OCI-M1 (cell line): ENCODE measurements at regions not wholly inside any gene's neighbourhood (a gene's known extent, or its start where the extent isn't known, plus 50 kb on each side); places are given as distances from the start of the nearest gene placed in this dataset.
A peak's percentile ranks its signal among the peaks of the same experiment; 100 is the strongest.

Experiments used
- DNase-seq: peaks from one replicate; lab custom pipeline; 2025; lab: John Stamatoyannopoulos, UW

DNA sequence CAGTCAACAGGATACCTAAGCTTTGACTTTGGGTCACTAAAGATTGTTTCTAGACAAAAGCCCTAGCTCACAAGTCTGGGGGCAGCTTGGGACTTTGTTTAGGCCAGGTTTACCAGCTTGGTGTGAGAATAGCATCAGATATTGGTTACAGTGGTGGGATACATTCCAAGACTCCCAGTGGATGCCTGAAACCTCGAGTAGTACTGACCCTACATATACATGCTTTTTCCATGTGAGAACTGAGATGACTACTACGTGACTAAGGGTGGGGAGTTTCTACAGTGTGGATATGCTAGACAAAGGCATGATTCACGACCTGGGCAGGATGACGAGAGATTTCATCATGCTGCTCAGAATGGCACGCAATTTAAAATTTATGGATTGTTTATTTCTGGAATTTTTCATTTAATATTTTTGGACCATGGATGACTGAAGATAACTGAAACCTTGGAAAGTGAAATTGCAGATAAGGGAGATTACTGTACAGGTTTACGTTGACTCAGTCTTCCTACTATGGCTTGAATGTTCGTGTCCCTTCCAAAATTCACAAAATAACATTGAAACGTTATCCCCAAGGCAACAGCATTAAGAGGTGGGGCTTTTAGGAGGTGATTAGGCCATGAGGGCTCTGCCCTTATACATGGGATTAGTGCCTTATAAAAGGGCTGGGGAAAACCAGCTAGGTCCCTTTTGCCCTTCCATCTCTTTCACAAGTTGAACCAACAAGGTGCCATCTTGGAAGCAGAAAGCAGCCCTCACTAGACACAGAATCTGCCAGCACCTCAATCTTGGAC is 50.2 kb upstream of the CTAGE1 start:
- DNase-seq = peak; percentile 78

DNA sequence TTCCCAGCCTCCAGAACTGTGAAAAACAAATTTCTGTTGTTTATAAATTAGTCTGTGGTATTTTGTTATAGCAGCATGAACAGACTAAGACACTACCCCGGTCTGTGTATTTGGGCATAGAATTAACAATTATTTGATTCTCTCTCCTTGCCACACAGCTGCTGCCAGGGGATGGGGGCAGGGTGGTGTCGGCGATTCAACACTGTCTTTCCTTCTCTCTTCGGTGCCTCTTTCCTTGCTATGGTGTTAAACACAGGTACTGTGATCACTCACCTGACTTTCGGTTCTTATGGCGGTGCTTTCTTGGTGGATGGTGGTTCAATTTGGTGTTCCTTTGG is 50.8 kb upstream of the CTAGE1 start:
- no peak for DNase-seq

DNA sequence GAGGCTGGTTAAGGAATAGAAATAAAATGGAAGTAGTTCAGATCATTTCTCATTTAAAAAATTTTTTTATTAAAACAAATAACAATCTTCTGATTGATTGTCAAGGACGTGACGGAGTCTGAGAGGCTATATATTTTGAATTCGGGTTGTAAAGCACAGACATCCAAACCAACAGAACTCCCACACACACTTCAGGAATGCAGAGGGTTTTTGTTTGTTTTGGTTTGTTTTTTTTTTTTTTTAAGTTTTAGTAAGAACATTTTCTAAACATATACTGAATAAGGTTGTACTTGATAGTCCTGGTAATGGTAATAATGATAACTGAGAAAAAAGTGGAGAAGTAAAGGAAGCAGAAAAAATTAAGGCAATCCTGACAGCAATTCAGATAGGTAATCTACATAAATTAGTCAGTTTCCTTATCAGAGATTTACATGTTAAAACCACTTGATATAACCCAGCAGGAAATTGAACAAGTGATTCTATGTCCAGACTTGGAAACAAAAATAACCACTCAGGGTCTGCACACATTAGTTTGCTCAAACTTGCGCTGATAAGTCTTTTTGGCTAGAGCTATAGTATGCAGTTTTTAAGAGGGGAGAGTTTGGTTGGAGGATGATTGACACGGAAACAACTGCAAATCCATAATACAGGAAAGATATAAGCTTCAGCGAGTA is 51.5 kb upstream of the CTAGE1 start:
- no peak for DNase-seq

DNA sequence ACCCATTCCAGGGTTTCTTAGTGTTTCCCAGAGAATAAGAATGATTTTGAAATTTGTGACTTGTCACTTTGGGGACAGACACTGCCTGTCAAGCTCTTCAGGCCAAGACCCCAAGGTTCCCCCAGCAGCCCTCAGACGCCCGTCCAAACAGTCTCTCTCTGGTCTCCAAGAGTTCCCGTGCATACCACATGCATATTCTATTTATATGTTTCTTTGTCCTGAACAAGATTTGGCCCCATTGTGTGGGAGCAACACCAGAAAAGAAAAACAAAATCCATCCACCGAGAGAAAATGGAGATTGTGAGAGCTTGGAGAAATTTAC is 52.2 kb upstream of the CTAGE1 start:
- DNase-seq = no peak

DNA sequence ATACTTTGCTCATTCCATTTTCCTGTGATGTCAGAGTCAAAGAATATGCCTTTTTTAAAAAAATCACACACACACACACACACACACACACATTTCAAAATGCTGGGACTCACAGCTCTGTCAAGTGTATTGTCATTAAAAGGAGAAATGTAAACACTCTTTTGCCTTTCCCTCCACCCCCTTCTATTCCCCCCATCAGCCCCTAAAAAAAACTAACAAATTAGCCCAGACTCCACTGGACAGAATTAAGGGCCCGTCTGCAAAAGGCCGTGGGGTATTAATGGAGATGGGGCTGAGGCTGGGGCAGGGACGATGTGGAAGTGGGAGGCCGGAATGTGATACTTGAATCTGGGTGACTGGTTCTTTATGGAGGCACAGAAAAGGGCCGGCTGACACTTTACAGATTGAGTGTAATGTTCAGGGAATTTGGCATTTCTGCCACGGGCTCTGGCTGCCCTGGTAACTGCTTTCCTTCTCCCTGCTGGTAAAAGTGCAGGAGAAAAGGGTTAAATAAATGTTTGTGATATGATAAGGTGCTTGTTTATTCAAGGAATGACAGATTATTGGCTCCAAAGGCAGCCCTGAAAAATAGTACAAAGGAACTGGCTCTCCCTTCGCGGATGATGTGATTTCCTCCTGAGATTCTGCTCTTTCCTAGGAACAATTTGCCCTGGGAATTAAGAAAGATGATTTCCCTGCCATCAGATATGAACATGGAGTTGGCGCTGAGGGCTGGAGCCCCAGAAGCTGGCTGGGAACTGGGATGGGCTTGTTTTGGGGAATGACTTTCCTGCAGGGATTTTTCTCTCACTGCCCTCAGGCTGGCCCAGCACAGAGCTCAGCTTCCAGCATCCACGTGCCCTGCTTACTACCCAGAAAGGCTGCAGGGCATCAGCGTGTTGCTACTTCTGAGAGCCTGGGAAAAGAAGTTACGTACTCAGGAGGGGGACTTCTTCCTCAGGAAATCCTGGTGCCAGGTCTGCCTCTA is 52.8 kb upstream of the CTAGE1 start:
- no peak for DNase-seq

DNA sequence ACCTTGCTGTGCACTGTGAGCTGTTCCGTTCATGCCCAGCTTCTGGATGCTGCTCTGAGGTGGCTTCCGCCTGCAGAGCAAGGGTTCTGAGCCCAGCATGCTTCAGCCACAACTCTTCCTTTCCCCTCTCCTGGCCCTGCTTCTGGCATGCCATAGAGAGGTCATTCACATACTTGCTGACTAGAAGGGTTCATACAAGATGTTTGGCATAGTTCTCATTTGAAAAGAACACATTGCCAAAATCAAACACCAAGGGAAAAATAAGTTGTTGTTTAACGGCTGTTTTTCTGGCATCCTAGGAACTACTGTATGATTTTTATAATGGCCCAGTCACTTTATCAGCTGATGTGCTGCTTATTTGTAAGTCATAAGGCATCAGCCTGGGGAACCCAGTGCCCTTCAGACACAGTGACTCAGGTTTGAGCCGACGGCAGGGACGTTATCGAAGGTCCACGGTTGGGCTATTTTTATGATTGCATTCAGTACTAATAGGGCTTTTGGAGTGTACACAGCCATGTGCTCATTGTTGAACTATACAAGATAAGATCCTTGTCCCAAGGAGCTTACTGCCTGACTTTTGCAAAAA is 53.9 kb upstream of the CTAGE1 start:
- no peak for DNase-seq

DNA sequence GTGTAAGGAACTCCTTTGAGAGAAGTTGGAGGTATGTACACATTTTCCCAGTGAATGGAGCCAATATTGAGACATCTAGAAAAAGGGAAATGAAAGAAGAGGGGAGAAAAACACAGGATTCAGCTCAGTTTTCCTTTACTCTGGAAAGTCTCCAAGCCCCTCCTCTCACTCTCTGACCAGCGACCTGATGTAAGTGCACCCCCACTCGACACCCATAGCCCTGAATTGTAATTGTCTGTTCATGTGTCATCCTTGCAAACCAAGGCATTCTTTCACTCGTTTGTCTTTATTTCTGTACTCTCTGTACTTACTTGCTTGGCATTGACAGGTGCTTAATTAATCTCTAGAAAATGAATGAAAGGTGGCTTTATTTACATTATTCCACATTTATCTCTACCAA is 55.7 kb upstream of the CTAGE1 start:
- no peak for DNase-seq

DNA sequence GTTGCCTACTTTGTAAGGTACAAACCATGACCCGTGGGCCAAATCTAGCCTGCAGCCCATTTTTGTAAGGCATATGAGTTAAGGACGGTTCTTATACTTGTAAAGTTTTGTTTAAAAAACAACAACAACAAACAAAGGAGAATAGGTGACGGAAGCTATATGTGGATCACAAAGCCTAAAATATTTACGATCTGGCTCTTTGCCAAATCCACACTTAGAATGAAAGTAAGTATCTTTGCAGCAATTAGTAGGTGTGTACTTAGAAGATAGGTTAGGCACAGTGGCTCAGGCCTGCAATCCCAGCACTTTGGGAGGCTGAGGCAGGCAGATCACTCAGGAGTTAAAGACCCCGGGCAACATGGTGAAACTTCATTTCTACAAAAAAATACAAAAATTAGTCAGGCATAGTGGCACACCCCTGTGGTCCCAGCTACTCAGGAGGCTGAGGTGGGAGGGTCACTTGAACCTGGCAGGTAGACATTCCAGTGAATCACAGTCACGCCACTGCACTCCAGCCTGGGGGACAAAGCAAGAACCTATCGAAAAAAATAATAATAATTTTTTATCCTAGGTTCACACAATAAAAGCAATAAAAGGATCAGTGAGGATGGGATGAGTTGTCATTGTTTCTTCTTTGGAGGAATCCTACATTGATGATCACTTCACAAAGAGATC is 57.8 kb upstream of the CTAGE1 start:
- no peak for DNase-seq

DNA sequence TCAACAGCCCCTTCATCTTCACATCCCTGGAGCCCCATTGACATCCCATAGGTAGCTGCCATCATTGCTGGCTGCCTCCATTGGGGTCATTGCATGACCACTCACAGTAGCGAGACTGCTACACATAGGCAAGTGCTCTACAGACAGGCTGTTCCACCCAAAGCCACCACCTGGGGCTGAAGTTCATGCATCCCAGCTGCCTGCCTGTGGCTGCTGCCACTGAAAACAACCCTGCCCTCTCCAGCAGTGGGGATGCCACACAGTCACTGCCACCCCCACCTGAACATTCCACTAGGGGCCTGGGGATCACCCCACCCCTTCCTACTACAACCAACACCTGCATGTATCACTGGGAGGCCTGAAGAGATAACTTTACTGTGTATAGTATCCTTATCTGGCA is 59.5 kb upstream of the CTAGE1 start:
- no peak for DNase-seq

DNA sequence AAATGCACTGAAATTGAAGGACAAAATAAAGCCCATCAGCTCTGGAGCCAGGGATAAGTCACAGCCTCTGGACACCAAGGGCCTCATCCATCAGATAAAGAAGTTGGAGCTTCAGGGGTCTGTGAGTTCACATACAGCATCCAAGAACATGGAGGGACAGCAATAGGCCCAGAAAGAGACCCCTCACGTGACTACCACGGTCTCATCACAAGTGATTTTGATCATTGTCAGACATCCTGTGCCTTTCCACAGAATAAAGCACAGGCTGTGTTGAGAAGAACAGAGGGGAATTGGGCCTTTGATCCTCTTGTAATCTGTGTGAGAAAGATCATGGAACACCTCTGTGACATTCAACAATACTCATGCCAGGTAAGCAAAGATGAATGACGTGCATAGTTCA is 65.2 kb upstream of the CTAGE1 start:
- DNase-seq = no peak

DNA sequence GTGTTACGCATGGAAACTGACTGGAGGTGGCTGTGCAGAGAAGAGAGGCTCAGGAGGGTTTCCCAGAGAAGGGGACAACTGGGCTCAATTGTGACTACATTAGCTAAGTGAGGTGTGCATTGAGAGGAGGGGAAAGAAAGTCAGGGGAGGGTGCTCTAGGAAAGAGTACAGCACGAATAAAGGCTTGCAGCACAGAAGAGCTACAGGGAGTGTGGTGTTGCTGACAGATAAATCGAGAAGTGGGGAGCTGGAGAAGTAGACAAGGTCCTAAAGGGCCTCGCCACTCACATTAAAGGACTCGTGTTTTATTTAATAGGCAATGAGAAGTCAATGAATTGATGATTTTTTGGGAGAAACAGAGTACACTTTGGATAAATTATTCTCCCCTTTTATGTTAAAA is 65.7 kb upstream of the CTAGE1 start:
- DNase-seq = peak; percentile 33

DNA sequence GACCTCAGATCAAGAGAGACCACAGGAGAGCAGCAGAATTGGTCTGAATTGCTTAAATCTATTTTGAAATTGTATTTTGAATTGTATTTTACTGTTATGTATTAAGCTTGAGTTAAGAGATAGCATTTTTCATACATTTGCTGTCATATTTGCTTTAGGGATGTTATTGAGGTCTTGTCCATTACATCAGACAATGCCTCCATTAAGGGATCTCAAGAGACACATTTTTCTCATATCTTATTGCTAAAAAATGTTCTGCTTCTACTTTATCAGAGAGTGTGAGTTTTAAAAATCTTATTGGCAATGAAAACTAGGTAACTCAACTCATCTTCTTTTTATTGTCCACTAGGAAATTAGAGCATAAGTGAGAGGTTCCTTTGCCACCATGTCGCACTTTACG is 66.8 kb upstream of the CTAGE1 start:
- no peak for DNase-seq

DNA sequence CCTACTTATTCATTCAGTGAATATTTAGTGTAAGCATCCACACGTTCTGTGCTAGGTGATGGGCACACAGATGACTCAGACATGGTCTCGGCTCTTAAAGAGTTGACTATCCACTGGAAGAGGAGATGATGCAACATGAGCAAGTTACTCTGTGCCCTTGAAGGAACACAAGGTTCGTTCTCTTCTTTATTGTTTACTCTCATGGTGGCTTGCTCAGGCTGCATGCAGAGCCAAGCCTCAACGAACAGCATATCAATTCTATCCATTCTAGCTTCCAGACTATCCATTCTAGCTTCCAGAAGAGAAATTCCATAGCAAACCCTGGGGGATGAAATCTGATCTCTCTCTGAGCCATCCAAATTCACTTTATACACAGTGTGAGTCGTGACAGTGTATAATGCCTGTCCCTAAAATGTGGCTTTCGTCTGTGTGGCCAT is 68.1 kb upstream of the CTAGE1 start:
- DNase-seq = peak; percentile 39

DNA sequence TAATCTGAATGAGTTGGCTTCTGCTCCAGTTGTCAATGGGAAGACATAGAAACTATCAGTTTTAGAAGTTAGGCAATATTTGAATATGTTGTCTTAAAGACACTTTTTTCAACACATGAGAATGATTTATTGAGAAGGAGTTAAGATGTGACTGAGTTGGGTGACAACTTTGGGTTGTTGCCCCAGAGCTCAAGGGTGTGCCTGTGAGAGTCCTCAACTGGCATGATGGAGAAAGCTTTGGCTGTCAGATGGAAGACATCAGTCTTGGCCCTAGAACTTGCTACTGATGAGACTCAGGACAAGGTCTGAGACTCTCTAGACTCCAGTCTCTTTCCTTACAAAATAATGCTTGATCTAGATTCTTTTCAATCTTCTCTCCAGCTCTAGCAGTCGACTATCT is 69.0 kb upstream of the CTAGE1 start:
- no peak for DNase-seq

DNA sequence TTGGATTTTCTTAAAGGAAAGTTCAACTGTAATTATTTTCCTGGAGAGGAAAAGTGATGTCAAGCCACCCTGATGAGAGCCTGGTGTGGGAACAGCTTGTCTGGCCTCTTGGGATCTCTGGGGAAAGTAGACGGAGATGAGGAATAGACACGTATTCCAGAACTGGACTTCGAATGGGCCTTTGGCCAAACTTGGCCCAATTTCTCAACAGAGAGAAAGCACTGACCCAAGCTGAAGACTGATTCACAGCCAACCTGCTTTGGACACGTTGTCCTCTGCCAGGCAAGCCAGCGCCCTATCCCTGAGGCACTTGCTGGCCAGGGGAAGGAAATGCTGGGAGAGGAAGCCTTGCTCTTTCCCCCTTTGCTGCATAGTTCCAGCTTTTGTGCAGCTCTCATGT is 70.8 kb upstream of the CTAGE1 start:
- no peak for DNase-seq

DNA sequence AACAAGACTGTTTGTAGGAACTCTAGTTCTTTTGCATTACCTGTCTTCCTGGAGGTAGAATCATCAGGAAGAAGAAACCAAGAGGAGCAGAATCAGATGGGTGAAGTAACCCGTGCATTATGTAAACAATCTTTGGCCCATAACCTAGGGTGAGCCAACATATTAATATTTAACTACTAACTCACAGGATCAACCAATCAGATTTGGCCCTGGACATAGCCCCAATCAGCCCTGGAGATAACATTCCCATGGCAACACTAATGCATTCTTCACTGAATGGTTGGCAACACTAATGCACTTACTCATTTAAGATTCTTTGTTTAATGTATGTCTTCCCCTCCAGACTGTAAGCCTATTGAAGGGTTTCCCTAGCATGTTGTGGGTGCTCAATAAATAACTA is 72.0 kb upstream of the CTAGE1 start:
- no peak for DNase-seq

DNA sequence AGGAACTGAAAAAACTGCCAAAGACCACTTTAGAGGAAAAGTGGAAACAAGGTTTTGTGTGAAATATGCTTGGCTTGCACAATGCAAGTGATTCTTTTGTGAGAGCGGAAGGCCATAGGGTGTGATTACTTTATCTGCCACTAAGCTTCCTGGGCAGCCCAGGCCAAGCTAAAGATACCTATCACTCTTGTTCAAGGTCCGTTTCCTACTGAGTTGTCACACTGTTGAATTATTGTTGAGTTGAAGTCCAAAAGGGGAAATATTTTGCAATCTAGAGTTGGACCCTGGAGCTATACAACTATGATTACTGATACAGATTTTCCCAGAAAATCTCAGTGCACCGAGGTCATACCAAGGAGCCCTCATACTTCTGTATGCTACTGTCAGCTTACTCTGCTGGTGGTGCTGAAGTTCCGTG is 72.7 kb upstream of the CTAGE1 start:
- DNase-seq = peak; percentile 84

DNA sequence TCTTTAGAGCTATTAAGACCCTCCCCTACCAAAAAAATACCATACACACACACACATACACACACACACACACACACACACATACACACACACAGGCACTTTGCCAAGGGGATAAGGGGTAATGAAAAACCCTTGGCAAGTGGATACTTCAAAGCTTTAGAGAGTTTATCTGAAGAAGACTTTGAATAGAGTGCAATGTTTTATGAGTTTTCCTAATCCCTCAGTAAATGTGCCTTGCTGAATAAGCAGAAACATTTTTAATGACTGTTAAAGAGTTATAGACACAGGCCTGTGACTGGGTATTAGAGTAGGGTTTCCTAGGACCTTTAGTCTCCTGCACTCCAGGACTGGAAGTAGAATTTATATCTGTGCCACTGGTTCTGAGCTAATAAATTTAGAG is 75.5 kb upstream of the CTAGE1 start:
- DNase-seq = no peak

DNA sequence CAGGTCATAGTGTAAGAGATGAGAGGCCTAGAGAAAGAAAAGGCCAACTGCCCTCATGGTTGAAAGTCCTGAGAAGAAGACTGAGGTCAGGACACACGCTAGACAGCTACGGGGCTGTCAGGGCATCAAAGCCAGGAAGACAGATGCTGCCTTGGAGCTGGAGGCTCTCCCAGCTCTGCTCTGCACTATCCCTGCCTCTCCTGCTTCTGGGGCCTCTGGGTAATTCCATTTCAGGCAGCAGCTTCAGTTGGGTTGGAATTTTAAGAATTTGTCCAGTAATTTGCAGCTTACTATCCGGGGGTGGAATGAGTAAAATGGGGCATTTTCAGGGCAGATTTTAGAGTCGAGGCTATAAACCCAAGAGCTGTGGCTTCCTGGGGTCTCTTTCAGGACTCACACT is 76.2 kb upstream of the CTAGE1 start:
- no peak for DNase-seq

DNA sequence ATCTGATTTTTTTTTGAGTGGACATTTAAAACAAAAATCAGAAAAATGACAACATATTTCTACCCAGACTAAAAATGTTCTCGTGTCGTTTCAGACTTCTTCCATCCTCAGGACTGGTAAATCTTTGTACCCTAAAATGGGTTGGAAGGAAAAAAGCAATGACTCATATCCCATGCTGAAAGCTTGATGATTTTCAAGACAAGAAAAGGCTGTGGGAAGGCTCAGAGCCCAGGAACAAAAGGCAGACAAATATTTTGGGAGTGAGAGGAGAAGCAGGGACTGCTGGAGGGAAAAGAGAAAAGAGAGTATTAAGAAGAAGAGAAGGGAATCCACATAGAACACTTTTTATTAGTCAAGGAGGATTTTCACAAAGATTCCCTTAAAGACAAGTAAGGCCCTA is 77.1 kb upstream of the CTAGE1 start:
- no peak for DNase-seq

DNA sequence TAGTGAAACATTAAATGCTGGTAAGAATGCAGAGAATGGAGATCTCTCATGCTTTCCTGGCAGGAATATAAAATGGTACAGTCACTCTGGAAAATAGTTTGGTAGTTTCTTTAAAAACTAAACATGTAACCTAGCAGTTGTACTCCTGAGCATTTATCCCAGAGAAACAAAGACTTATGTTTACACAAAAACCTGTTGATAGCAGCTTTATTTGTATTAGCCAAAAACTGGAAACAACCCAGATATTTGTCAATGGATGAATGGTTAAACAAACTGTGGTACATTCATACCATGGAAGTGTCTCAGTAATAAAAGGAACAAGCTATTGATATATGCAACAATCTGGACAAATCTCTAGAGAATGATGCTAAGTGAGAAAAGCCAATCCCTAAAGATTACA is 81.7 kb upstream of the CTAGE1 start:
- no peak for DNase-seq

DNA sequence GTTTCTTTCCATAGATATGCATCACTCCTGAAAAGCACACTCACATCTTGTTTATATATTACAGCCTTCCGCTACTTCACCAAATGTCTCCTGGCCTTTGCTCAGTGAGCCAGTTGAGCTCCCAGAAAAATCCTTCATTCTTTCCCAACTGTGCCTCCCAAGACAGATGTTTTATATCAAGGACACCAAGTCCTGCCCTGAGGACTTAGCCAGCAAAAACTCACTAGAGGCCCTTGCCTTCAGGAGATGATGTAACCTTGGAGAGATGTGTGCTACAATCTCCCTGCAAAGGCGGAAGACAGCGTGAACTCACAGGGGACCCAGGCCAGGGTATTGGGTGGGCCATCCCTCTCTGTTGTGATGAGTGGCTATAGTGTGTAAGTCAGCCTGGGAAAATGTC is 86.1 kb upstream of the CTAGE1 start:
- DNase-seq = no peak
